Thyroid gland (tissue), 4 donors: ENCODE measurements at regions not wholly inside any gene's neighbourhood (a gene's known extent, or its start where the extent isn't known, plus 50 kb on each side); places are given as distances from the start of the nearest gene placed in this dataset.
"Not testable (repeated sequence)": the region's sequence is repeated elsewhere in the genome, so short reads cannot be mapped to it uniquely, and the experiment has no call there.

ENCODE experiments used
- DNase-seq, 2 donors: peaks; one replicate each; pipeline ENCODE4 v3.0.0-alpha.2; 2019
- H3K27ac ChIP-seq, 3 donors: fragments of 200-600 bp; sonication (generic); 1 replicate in 2 of 3; 2 replicates in 1 of 3; pipeline ENCODE4 v1.5.1; 2016 to 2019; ENCODE audit warnings: mild to moderate bottlenecking in 1 of 3, moderate library complexity in 1 of 3
- H3K27me3 ChIP-seq: fragments of 200-600 bp; sonication (generic); one replicate; pipeline ENCODE4 v1.5.1; 2019
- H3K36me3 ChIP-seq, 2 donors: fragments of 200-600 bp; sonication (generic); one replicate each; pipeline ENCODE4 v1.5.1; 2016 to 2019
- H3K4me1 ChIP-seq, 2 donors: fragments of 200-600 bp; sonication (generic); one replicate each; pipeline ENCODE4 v1.5.1; 2017 to 2019
- H3K4me3 ChIP-seq, 3 donors: fragments of 200-600 bp; sonication (generic); replicated peaks in 1 of 3; 1 replicate in 2 of 3; 2 replicates in 1 of 3; pipeline ENCODE4 v1.5.1; 2016; ENCODE audit warnings: mild to moderate bottlenecking in 1 of 3
- H3K9me3 ChIP-seq: fragments of 200-600 bp; sonication (generic); one replicate; pipeline ENCODE4 v1.5.1; 2017
- CTCF ChIP-seq, 6 experiments: fragments of 200-600 bp in 3 of 6; fragments of 450-650 bp in 3 of 6; sonication (generic) in 3 of 6; IDR thresholded peaks; one replicate each; pipeline ENCODE4 v1.5.1; 2016 to 2019; ENCODE audit warnings: antibody characterized with exemption in 6 of 6, mild to moderate bottlenecking in 2 of 6, inconsistent platforms in 1 of 6, moderate library complexity in 1 of 6
- POLR2A ChIP-seq, 2 donors: fragments of 450-650 bp; IDR thresholded peaks; one replicate each; pipeline ENCODE4 v1.6.1; 2017; ENCODE audit warnings: antibody characterized with exemption in 2 of 2, mild to moderate bottlenecking in 2 of 2, moderate library complexity in 1 of 2
- WGBS, 2 donors: methylation state at CpG; one replicate each; pipeline ENCODE4 v1.1.5; 2017; 5-methylcytosine and 5-hydroxymethylcytosine counted together
- intact Hi-C: fragments of 100-400 bp; cut with DNase I; formaldehyde crosslinking; loops from one replicate; pipeline ENCODE4 v1.15.1; 2023

- H3K36me3 ChIP-seq: no peaks in the 10 kb centered on the region
- H3K27me3 ChIP-seq: no peaks in the 10 kb centered on the region
- no peak overlapping the region for H3K27ac ChIP-seq
- no peak overlapping the region for H3K4me3 ChIP-seq
- WGBS, 2 donors: 80 to 90% methylated on average over 4 of the region's 4 CpGs
- TF ChIP-seq POLR2A (IDR thresholded peaks at IDR 0.05): no peak
- no peaks in the 10 kb centered on the region for H3K9me3 ChIP-seq
- intact Hi-C loops: no loop called here
- no peaks in the 10 kb centered on the region for H3K4me1 ChIP-seq
- DNase-seq: no peak
Measured at GRCh38 chr15:56792211-56792610, 58.9 kb upstream of the ZNF280D start.

GRCh38 chr15:56791521-56791920 is 58.2 kb upstream of the ZNF280D start:
- H3K27ac ChIP-seq, DNase-seq, H3K9me3 ChIP-seq, H3K4me1 ChIP-seq, H3K36me3 ChIP-seq, intact Hi-C loops, H3K27me3 ChIP-seq, H3K4me3 ChIP-seq: not testable (repeated sequence)
- 95 to 96% methylated on average over 1 of the region's 1 CpG for WGBS, 2 donors

- H3K27me3 ChIP-seq: no peaks in the 10 kb centered on the region
- H3K4me1 ChIP-seq: no peaks in the 10 kb centered on the region
- 95 to 96% methylated on average over 2 of the region's 2 CpGs for WGBS, 2 donors
- H3K27ac ChIP-seq: no peak overlapping the region
- intact Hi-C loops: no loop called here
- no peak for DNase-seq
- TF ChIP-seq CTCF (IDR thresholded peaks at IDR 0.05): no peak
- TF ChIP-seq POLR2A (IDR thresholded peaks at IDR 0.05): no peak
- no peaks in the 10 kb centered on the region for H3K9me3 ChIP-seq
- no peaks in the 10 kb centered on the region for H3K36me3 ChIP-seq
- H3K4me3 ChIP-seq: no peak overlapping the region
Measured at GRCh38 chr15:56788359-56788758, 55.0 kb upstream of the ZNF280D start.

GRCh38 chr15:56786966-56787365 is 53.7 kb upstream of the ZNF280D start:
- DNase-seq: no peak
- Histone ChIP-seq H3K27me3 (no peaks in the 10 kb centered on the region), H3K9me3 (no peaks in the 10 kb centered on the region), H3K36me3 (no peaks in the 10 kb centered on the region), H3K27ac (no peak overlapping the region), H3K4me3 (no peak overlapping the region), H3K4me1 (no peaks in the 10 kb centered on the region)
- 80 to 92% methylated on average over 5 of the region's 5 CpGs for WGBS, 2 donors
- intact Hi-C loops: no loop called here
- TF ChIP-seq POLR2A (IDR thresholded peaks at IDR 0.05): no peak
- no peak for TF ChIP-seq CTCF (IDR thresholded peaks at IDR 0.05)

- 95 to 96% methylated on average over 5 of the region's 5 CpGs for whole genome bisulfite sequencing, 2 donors
Measured at GRCh38 chr15:56783857-56784661, 50.8 kb upstream of the ZNF280D start.

More at GRCh38 chr15:56783857-56784661, 50.8 kb upstream of the ZNF280D start:
- TF ChIP-seq CTCF (IDR thresholded peaks at IDR 0.05) (no peak), POLR2A (IDR thresholded peaks at IDR 0.05) (no peak)
- no peaks in the 10 kb centered on the region for H3K9me3 ChIP-seq
- no peaks in the 10 kb centered on the region for H3K4me1 ChIP-seq
- H3K27me3 ChIP-seq: no peaks in the 10 kb centered on the region
- no peak overlapping the region for H3K27ac ChIP-seq
- intact Hi-C loops: no loop called here
- DNase-seq: no peak
- H3K4me3 ChIP-seq: no peak overlapping the region
- H3K36me3 ChIP-seq: no peaks in the 10 kb centered on the region
